ENCODE measurements at regions not wholly inside any gene's neighbourhood (a gene's known extent, or its start where the extent isn't known, plus 50 kb on each side); places are given as distances from the start of the nearest gene placed in this dataset.
"Not testable (repeated sequence)": the region's sequence is repeated elsewhere in the genome, so short reads cannot be mapped to it uniquely, and the experiment has no call there.

DNA sequence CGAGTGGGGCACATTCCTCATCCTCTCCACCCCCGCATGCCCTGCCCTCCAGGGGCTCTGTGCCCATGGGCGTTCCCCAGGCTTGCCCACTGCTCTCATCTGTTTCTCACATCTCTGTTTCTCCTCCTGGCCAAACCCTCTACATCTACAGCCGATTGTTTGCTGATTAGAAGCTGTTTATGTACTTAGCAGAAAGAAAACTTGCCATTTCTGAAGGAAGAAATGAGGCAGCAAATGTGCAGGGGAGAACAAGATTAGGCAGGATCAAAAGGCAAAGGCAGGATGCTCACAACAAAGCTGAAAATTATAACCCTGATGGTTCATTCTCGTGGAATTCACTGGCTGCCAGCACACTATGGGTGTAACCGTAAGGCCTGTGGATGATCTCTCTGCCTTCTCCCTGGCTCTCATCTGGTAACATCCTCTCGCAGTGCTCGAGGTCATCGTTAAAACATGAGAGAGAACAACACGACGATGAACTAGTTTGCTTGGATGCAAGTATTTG is 111.6 kb upstream of the KLF14 start:
- DNase-seq (ENCODE audit: low read depth in 2 of 2): no peak

DNA sequence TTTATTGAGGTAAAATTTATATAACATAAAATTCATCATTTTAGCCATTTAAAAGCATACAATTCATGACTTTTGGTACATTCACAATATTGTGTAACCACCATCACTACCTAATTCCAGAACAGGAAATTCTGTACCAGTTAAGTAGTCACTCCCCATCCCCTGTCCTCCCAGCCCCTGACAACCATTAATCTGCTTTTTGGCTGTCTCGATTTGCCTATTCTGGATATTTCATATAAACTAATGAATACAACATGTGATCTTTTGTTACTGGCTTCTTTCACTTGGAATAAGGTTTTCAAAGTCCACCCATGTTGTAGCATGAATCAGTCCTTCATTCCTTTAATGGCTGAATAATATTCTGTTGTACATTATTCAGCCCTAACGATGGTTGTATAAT is 115.6 kb upstream of the KLF14 start:
- no peak for DNase-seq (ENCODE audit: low read depth in 2 of 2)

DNA sequence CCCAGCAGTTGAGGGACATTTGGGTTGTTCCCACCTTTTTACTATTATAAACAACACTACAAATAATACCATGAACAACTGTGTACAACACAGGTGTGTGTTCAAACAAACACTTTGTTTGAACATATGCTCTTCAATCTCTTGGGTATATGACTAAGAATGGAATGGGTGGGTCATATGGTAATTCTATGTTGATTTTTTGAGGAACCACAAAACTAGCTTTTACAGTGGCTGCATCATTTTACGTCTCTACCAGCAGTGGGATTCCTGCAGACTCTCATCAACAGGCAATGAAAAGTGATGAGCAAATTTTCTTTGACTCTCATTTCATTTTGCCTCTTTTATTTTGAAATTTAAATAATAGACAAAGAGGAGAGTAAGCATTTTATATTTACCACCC is 116.9 kb upstream of the KLF14 start:
- DNase-seq (ENCODE audit: low read depth in 2 of 2): no peak

DNA sequence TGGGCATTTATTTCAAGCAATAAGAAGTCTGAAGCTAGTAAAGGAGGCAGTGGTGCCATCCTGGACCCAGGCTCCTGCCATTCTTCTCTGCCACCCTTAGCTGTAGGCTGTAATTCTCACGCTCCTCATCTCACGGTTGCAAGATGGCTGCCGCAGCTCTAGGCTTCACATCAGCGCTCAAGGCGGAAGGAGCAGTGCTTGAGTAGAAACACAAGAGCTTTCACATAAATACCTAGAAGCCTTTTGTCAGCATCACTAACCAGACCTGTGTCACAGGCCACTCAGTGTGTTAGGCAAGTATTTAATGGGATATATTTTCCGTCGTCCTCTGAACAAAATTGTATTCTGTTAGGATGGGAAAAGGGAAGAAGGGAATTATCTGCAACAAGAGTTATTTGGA is 118.9 kb upstream of the KLF14 start:
- DNase-seq (ENCODE audit: low read depth in 2 of 2): no peak

DNA sequence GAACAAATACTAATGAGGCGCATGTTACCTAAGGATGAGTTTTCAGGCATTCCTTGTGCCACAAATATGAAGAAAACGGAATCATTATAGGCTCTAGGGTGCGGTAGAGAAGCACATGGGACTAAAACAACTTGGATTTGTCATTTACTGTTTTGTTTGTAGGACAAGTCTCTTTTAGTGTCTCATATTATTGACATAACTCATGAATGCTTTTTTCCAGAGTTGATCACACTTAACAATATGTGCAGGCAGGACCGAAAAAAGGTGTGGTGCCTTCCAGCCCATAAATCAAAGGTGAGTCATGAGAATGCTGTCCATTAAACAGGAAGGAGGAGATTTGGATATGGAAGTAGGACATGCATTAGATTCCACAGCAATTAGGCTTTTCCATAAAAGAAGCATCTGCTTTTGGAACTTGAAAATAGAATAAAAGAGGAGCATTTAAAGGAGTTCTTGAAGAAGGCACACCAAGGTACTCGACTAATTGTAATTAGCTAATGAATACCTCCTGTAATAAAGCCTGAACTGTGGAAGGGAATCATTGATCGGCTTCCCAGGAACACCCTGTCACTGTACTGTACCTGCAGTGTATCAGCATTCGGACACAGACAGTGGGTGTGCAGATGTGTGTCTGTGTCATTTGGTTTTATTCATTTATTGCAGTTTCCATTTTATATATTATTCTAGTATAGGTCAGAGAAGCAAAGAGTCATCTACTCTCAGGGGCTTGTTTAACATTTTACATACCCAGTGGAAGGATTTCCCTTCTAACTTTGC is 119.7 kb upstream of the KLF14 start:
- DNase-seq (ENCODE audit: low read depth in 2 of 2): no peak

DNA sequence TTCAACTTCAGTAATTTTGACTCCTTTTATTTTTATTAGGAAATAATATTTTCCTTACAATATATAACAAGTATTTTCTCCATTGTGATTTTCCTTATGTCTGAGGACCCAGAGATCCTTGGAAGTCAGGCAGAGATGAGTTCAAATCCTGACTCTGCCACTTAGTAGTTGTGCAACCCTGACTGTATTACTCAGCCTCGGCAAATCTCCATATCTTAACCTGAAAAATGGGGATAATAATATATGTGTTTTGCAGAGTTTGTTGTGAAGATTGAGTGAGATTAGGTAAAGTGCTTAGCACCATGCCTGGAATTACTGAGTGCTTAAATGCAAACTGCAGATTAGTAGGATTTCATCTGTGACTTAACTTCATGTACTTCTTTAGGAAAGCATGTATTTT is 120.5 kb upstream of the KLF14 start:
- DNase-seq (ENCODE audit: low read depth in 2 of 2): no peak

DNA sequence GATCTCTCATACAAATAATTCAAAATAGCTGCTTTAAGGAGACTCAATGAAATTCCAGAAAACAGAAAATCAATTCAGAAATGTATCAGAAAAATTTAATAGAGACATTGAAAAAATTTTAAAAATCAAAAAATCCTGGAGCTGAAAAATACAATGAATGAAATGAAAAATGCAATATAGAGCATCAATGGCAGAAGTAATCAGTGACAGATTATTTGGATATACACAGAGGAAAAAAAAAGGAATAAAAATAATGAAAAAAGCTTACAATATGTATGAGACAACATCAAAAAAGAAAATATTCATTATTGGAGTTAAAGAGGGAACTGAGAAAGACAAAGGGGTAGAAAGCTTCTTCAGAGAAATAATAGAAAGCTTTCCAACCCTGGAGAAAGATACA is 122.9 kb upstream of the KLF14 start:
- no peak for DNase-seq (ENCODE audit: low read depth in 2 of 2)

DNA sequence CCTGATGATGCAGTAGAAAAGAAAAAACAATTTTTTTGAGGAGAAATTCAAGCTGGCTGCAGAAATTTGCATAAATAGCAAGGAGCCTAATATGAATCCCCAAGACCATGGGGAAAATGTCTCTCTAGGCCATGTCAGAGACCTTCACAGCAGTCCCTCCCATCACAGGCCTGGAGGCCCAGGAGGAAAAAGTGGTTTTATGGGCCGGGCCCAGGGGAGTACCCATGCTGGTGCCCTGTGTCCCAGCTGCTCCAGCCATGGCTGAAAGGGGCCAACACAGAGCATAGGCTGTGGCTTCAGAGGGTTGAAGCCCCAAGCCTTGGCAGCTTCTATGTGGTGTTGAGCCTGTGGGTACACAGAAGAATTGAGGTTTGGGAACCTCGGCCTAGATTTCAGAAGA is 126.8 kb upstream of the KLF14 start:
- not testable (repeated sequence) for DNase-seq (ENCODE audit: low read depth in 2 of 2)

DNA sequence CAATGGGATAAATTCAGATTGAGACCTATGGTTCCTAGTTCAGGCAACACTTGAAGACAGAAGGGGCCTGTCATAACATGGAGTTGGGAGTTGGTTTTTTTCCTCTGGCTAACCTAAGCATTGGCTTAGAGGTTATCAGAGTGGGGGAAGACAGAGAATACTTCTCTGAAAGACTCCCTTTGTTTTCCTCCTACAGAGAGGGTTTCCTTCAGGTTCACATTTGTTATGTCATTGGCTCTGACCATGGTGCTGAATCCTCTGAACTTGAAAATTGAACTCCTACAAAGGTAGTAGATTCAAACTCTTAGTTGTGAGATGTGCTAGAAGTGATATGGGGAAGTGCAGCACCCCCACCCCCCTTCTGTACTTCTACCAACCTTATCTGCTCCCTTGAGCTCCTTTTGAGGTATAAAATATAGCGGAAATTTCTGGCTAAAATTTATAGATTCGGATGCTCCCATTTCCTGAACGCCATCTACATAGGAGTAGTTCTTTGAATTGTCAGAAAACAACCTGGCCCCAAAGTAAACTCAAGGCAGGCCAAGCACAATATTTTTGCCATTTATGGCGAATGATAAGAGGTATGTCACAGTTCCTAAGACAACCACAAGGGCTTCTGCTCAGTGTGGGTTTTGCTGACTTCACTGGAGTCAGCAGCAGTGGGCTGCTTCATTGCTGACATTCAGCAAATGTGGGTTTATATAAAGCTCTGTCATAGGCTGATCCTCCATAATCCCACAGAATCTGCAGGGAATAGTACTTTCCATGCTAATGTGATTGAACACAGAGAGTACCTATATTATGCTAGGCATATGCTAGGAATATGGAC is 131.6 kb upstream of the KLF14 start:
- DNase-seq (ENCODE audit: low read depth in 2 of 2): no peak

DNA sequence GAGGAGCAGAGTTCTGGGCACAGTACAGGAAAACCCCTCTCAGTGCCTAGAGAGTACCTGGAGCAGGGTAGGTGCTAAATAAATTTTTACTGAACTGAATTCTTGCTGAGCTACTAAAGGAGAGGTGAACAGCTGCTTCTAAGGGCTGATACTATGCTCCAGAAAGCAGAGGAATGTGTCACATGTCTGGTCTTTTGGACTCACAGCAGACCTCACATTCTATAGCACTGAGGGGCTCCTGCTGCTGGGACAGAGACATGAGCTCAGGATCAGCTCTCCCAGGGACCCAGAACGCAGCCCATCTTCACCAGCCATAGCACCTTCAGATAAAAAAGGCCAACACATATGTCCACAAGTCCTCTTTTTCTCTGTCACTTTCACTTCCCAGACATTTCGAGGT is 133.0 kb upstream of the KLF14 start:
- no peak for DNase-seq (ENCODE audit: low read depth in 2 of 2)

DNA sequence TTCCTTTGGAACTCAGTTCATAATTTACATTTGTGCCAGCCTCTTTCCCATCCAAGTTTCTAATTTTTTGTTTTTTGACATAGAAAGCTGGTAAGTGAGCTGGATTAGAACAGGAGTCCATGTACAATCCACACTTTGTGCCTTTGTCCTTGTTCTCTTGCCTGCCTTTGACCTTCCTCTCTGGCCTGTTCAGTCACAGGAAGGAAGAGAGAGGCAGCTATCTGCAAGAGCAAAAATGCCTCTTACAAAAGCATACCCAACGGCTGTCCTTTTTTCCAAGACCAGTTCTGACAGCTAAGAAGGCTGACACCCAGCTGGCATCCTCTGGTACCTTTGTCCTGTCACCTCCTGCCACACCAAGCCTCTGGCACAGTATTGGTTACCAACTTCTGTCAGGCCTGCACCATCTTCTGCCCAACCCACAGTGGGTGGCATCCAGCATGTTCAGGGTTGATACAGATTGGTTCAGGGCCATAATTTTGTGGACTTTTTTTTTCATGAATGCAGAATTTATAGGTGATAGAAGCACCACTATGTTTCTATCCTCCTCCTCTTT is 133.7 kb upstream of the KLF14 start:
- DNase-seq (ENCODE audit: low read depth in 2 of 2): no peak

DNA sequence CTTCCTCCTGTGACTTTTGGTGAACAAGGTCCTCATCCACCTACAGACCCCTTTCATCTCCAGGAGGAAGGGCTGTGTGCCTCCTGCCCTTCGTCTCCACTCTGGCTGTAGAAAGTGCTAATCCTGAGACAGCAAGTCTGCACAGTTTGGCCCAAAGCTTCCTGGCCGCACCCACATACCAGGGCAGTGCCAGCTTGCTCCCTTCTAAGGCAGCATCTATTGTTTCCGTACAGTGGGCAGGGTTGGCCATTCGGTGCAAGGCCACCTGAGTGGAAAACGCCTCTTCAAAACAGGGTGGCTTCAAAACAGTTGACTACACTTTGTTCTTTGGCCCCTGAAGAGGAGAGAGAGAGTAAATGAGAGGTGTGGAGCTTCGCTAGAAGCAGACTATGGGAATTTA is 134.1 kb upstream of the KLF14 start:
- DNase-seq (ENCODE audit: low read depth in 2 of 2): no peak

DNA sequence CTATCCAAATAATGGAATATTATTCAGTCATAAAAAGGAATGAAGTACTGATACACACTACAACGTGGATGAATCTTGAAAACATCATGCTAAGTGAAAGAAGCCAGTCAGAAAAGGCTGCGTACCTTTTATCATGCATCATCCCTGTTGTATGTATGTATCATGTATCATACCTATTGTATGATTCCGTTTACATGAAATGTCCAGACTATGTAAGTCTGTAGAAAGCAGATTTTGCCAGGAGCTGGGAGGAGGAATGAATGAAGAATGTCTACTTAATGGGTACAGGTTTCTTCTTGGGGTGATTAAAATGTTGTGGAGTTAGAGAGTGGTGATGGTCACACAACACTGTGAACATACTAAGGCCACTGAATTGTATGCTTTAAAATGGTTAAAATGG is 135.9 kb upstream of the KLF14 start:
- no peak for DNase-seq (ENCODE audit: low read depth in 2 of 2)

DNA sequence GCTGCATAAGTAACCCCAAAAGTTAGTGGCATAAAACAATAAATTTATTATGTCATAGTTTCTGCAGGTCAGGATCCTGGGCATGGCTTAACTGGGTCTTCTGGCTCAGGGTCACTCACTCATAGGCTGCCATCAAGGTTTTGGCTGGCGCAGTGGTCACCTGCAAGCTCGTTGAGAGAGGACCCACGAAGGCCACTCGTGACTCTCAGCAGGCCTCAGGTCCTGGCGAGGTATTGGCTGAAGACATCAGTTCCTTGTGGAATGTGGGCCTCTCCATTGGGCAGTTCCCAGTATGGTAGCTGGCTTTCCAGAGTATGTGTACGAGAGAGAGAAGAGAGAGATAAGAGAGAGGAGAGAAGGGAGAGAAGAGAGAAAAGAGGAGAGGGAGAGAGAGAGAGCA is 138.3 kb upstream of the KLF14 start:
- no peak for DNase-seq (ENCODE audit: low read depth in 2 of 2)

DNA sequence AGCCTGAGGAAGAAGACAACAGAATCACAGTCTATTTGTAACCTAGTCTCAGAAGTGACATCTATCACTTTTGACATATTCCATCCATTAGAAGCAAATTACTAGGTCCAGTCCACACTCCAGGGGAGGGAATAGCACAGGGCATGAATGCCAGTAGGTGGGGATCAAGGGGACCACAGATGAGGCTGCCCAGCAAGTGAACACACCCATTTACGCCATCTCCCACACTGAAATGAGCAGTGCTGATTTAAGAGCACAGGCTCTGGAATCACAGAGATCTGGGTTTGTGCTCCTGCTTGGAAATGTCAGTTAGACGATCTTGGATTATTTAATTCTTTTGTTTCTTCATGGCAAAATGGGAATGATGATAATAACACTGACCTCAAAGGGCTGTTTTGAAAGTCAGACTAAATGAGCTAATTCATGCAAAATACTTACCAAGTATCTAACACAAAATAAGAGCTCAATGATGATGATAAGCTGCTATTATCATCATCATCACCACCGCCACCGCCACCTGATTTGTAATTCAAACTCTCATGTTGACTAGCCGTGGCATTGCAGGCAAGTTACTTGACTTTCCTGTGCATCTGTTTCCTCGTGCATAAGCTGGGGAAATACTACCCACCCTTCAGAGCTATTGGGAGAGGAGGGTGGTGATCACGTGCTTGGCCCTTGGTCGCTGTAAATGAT is 138.9 kb upstream of the KLF14 start:
- no peak for DNase-seq (ENCODE audit: low read depth in 2 of 2)

DNA sequence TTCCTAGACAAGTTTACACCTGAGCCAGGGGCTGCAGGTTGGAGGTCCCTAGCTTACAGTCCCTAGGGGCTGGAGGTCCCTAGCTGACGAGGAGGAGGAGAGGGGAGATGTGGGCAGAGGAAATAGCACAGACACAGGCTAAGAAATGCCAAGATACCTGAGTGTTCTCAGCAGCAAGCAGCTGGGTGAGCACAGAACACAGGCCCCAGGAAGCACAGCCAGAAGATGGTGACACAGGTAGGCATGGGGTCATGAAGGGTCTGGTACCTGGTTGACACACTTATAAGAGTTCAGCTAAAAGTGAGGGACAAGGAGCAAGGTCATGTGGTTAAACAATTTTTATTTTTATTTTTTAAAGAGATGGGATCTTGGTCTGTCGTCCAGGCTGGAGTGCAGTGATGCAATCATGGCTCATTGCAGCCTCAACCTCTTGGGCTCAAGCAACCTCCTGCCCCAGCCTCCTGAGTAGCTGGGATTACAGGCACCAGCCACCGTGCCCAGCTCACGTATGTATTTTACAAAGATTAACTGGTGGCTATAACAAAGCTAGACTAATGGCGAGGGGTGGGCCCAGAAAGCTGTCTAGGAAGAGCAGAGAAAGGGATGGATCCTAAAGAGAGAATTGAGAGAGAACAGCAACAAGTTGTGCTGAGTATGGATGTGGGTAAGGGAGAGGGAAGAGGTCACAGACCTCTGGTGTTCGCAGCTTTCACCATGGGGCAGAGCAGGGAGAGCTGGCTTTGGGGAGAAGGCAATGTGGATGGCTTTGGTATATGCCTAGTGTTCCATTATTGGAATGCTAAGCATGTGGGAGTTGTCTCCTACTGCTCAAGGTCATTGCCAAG is 140.3 kb upstream of the KLF14 start:
- no peak for DNase-seq (ENCODE audit: low read depth in 2 of 2)

DNA sequence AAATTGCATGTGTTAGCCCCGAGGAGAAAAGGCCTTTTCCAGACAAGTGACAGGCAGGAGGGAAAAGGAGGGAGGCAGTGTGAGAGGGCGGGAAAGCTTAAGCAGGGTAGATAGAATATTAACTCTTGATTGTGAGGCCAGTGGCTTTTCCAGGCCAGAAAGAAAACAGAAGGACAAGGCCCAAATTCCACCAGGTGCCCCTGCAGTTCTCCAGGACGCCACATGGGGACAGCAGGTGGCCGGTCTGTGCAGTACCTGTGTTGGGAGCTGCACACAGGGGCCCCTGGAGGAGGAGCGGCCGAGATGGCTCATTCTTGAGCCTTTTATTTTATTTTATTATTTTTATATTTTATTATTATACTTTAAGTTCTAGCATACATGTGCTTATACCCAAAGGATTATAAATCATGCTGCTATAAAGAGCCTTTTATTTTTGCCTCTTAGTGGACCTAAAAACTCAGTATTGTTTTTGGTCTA is 141.3 kb upstream of the KLF14 start:
- DNase-seq (ENCODE audit: low read depth in 2 of 2): no peak

DNA sequence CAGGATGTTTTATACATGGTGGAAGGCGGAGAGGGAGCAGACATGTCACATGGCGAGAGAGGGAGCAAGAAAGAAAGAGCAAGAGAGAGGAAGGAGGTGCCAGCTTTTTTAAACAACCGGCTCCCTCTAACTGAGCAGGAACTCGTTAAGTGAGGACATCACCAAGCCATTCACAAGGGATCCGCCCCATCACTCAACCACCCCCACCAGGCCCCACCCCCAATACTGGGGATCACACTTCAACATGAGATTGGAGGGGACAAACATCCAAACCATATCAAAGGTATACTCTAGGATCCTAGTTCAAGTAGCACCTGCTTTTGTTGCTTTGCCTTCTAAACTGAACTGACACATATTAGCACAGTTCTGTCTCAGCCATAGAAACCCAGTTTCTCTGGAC is 141.9 kb upstream of the KLF14 start:
- DNase-seq (ENCODE audit: low read depth in 2 of 2): no peak

DNA sequence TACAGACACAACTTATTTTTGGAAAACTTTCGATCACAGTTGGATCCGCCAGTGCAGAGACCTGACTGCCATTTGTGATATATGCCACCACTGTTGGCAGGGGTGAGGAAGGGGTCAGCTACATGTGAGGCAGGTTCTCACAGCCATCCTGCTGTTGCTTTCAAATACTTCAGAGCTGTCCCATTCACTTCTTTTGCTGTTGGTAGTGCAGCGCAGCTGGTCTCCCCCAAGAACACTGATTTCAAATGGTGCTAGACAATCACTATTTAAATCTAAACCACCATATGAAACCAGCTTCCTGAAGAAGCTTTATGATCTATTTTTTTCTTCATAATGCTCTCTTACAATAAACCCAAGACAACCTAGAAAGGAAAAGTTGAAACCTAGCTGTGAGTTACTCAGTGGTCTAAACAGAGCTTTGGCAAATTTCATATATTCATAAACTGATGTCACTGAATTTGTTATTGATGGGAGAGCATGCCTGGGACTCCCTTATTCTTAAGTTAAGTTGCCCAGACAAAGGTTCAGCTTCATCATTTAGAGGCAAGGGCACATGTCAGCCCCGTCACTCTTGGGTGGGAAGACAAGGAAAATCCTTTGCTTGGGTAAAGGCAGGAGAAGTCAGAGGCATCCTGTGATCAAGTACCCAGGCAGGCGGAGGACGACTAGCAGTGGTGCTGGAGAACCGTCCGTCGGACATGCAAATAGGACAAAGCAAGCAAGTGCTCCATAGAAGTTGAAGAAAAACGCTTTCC is 143.4 kb upstream of the KLF14 start:
- DNase-seq (ENCODE audit: low read depth in 2 of 2): no peak

DNA sequence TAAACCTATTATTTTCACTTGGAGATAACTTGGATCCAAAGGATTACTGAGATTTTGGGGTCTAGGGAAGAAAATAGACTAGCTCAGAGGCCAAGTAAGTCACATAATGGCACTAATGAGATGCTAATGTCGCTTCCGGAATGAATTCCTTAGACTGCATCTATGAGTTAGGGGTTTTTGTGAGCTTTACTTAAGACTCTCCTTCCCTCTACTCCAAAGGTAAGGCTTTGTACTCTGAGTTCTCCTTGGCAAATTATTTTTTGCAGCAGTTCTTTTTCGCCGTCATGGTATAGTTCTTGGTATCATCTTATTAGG is 143.9 kb upstream of the KLF14 start:
- no peak for DNase-seq (ENCODE audit: low read depth in 2 of 2)

DNA sequence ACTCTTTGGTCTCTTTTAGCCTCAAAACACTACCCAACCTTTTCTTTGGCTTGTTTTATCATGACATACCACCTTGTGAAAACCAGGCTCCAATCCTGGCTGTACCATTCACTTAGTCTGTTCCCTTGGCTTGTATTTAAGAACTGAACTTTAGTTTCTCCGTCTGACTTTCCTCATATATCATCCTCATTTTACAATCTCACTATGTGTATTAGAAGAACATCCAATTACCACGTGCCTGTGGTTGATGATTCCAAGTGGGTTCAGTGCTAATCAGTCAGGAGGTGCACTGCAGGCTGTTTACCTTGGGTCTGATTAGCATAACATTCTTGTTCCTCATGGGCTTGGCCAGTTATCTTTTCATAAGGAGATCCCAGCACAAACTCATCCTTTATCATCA is 144.8 kb upstream of the KLF14 start:
- DNase-seq (ENCODE audit: low read depth in 2 of 2): no peak

Measured in stimulated activated CD8-positive, alpha-beta memory T cell treated with anti-CD3 and anti-CD28 coated beads, Interleukin-15, amount 100 ng/mL, for 4 hours (primary cell).